Thyroid gland (tissue), 4 donors: ENCODE measurements at regions not wholly inside any gene's neighbourhood (a gene's known extent, or its start where the extent isn't known, plus 50 kb on each side); places are given as distances from the start of the nearest gene placed in this dataset.

ENCODE experiments used
- DNase-seq, 2 donors: peaks; one replicate each; pipeline ENCODE4 v3.0.0-alpha.2; 2019
- H3K27ac ChIP-seq, 3 donors: fragments of 200-600 bp; sonication (generic); 1 replicate in 2 of 3; 2 replicates in 1 of 3; pipeline ENCODE4 v1.5.1; 2016 to 2019; ENCODE audit warnings: mild to moderate bottlenecking in 1 of 3, moderate library complexity in 1 of 3
- H3K27me3 ChIP-seq: fragments of 200-600 bp; sonication (generic); one replicate; pipeline ENCODE4 v1.5.1; 2019
- H3K36me3 ChIP-seq, 2 donors: fragments of 200-600 bp; sonication (generic); one replicate each; pipeline ENCODE4 v1.5.1; 2016 to 2019
- H3K4me1 ChIP-seq, 2 donors: fragments of 200-600 bp; sonication (generic); one replicate each; pipeline ENCODE4 v1.5.1; 2017 to 2019
- H3K4me3 ChIP-seq, 3 donors: fragments of 200-600 bp; sonication (generic); replicated peaks in 1 of 3; 1 replicate in 2 of 3; 2 replicates in 1 of 3; pipeline ENCODE4 v1.5.1; 2016; ENCODE audit warnings: mild to moderate bottlenecking in 1 of 3
- H3K9me3 ChIP-seq: fragments of 200-600 bp; sonication (generic); one replicate; pipeline ENCODE4 v1.5.1; 2017
- CTCF ChIP-seq, 6 experiments: fragments of 200-600 bp in 3 of 6; fragments of 450-650 bp in 3 of 6; sonication (generic) in 3 of 6; IDR thresholded peaks; one replicate each; pipeline ENCODE4 v1.5.1; 2016 to 2019; ENCODE audit warnings: antibody characterized with exemption in 6 of 6, mild to moderate bottlenecking in 2 of 6, inconsistent platforms in 1 of 6, moderate library complexity in 1 of 6
- POLR2A ChIP-seq, 2 donors: fragments of 450-650 bp; IDR thresholded peaks; one replicate each; pipeline ENCODE4 v1.6.1; 2017; ENCODE audit warnings: antibody characterized with exemption in 2 of 2, mild to moderate bottlenecking in 2 of 2, moderate library complexity in 1 of 2
- WGBS, 2 donors: methylation state at CpG; one replicate each; pipeline ENCODE4 v1.1.5; 2017; 5-methylcytosine and 5-hydroxymethylcytosine counted together
- intact Hi-C: fragments of 100-400 bp; cut with DNase I; formaldehyde crosslinking; loops from one replicate; pipeline ENCODE4 v1.15.1; 2023

GRCh38 chr3:80357761-80358160 lies 590.0 kb upstream of the ROBO1 start:
- Histone ChIP-seq H3K36me3 (no peaks in the 10 kb centered on the region), H3K4me3 (no peak overlapping the region), H3K4me1 (no peaks in the 10 kb centered on the region), H3K9me3 (no peaks in the 10 kb centered on the region), H3K27ac (no peak overlapping the region), H3K27me3 (no peaks in the 10 kb centered on the region)
- TF ChIP-seq POLR2A (IDR thresholded peaks at IDR 0.05): no peak
- TF ChIP-seq CTCF (IDR thresholded peaks at IDR 0.05): no peak
- intact Hi-C loops: no loop called here
- no peak for DNase-seq

- no peaks in the 10 kb centered on the region for H3K27me3 ChIP-seq
- H3K4me3 ChIP-seq: no peak overlapping the region
- H3K27ac ChIP-seq: no peak overlapping the region
- H3K36me3 ChIP-seq: no peaks in the 10 kb centered on the region
- no peak for TF ChIP-seq POLR2A (IDR thresholded peaks at IDR 0.05)
- no peak for TF ChIP-seq CTCF (IDR thresholded peaks at IDR 0.05)
- no peaks in the 10 kb centered on the region for H3K4me1 ChIP-seq
- no peak for DNase-seq
- intact Hi-C loops: no loop called here
- 75 to 77% methylated on average over 5 of the region's 5 CpGs for WGBS, 2 donors
- no peaks in the 10 kb centered on the region for H3K9me3 ChIP-seq
Observed at GRCh38 chr3:80355144-80355543, 587.3 kb upstream of the ROBO1 start.

- Histone ChIP-seq H3K9me3 (no peaks in the 10 kb centered on the region), H3K36me3 (no peaks in the 10 kb centered on the region), H3K4me3 (no peak overlapping the region), H3K27me3 (no peaks in the 10 kb centered on the region), H3K27ac (no peak overlapping the region), H3K4me1 (no peaks in the 10 kb centered on the region)
- TF ChIP-seq CTCF (IDR thresholded peaks at IDR 0.05): no peak
- no peak for TF ChIP-seq POLR2A (IDR thresholded peaks at IDR 0.05)
- intact Hi-C loops: no loop called here
- WGBS, 2 donors: 86 to 91% methylated on average over 2 of the region's 2 CpGs
- DNase-seq: no peak
Observed at GRCh38 chr3:80351201-80351600, 583.4 kb upstream of the ROBO1 start.

- TF ChIP-seq CTCF (IDR thresholded peaks at IDR 0.05) (no peak), POLR2A (IDR thresholded peaks at IDR 0.05) (no peak)
- H3K9me3 ChIP-seq: no peaks in the 10 kb centered on the region
- WGBS, 2 donors: 75 to 80% methylated on average over 4 of the region's 4 CpGs
- H3K4me1 ChIP-seq: no peaks in the 10 kb centered on the region
- H3K4me3 ChIP-seq: no peak overlapping the region
- H3K27me3 ChIP-seq: no peaks in the 10 kb centered on the region
- no peaks in the 10 kb centered on the region for H3K36me3 ChIP-seq
- H3K27ac ChIP-seq: no peak overlapping the region
- intact Hi-C loops: no loop called here
- no peak for DNase-seq
Observed at GRCh38 chr3:80350771-80351170, 583.0 kb upstream of the ROBO1 start.

GRCh38 chr3:80338366-80338765 lies 570.6 kb upstream of the ROBO1 start:
- H3K4me3 ChIP-seq: no peak overlapping the region
- intact Hi-C loops: no loop called here

More at GRCh38 chr3:80338366-80338765, 570.6 kb upstream of the ROBO1 start:
- WGBS, 2 donors: 76% methylated on average over 4 of the region's 4 CpGs; no CpG with 5 or more reads in 1 of the 2 donors
- Histone ChIP-seq H3K27me3 (no peaks in the 10 kb centered on the region), H3K36me3 (no peaks in the 10 kb centered on the region), H3K9me3 (no peaks in the 10 kb centered on the region), H3K27ac (no peak overlapping the region), H3K4me1 (no peaks in the 10 kb centered on the region)
- TF ChIP-seq POLR2A (IDR thresholded peaks at IDR 0.05): no peak
- TF ChIP-seq CTCF (IDR thresholded peaks at IDR 0.05): no peak
- DNase-seq: no peak
